ENCODE measurements at regions not wholly inside any gene's neighbourhood (a gene's known extent, or its start where the extent isn't known, plus 50 kb on each side); places are given as distances from the start of the nearest gene placed in this dataset.

DNA sequence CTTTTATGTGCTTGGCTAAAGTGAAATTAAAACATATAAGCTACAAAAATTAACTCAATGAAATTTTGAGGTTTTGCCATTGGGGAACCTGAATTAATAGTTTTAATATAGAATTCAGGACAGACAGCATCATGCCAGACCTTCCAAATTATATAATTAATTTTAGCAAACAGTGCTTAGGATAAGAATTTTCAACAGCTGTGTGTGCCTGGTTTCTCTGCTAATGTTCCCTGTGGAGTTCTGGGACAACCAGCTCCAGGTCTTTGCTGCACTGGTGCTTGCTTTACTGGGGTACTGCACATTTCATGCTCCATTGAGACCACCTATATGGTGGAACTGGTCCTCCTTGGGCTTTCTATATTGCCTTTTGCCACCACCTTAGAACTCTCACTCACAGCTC is 199.5 kb downstream of the NDFIP2 start:
- DNase-seq = no peak

DNA sequence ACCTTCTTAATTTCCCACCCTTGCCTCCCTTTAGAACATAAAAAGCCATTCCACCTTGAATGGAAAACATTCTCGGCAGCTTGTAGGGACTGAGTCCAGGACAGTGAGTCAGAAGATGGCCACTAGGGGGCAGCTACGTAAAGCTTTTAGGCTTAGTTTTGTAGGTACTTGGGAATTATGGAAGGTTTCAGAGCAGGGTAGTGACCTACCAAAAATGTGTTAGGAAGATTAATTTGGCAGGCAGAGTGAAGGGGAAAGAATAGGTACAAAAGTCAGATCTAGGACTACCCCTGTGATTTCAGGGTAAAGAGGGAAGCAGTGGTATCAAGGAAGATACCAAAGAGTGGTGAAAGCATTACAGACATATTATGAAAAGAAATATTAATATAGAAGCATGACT is 198.4 kb downstream of the NDFIP2 start:
- peak in 1 of 2 experiments; percentile 25 for DNase-seq

DNA sequence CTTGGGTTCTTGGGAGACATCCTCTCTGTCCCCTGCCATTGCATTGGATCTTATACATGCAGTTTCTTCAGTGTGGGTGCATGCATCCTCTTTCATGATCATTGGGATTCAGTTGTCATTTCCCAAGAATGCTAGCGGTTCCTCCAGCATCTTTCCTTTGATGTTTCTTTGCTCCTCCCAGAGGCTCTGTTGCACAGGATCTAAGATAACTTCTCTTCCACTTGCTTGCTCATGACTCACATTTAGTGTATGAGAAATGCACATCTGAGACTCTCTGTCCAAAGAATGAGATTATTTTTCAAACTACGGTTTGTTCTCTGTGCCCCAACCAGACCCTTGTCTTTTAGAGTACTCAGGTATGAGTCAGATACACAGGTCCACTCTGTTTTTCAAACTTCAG is 197.1 kb downstream of the NDFIP2 start:
- no peak for DNase-seq

DNA sequence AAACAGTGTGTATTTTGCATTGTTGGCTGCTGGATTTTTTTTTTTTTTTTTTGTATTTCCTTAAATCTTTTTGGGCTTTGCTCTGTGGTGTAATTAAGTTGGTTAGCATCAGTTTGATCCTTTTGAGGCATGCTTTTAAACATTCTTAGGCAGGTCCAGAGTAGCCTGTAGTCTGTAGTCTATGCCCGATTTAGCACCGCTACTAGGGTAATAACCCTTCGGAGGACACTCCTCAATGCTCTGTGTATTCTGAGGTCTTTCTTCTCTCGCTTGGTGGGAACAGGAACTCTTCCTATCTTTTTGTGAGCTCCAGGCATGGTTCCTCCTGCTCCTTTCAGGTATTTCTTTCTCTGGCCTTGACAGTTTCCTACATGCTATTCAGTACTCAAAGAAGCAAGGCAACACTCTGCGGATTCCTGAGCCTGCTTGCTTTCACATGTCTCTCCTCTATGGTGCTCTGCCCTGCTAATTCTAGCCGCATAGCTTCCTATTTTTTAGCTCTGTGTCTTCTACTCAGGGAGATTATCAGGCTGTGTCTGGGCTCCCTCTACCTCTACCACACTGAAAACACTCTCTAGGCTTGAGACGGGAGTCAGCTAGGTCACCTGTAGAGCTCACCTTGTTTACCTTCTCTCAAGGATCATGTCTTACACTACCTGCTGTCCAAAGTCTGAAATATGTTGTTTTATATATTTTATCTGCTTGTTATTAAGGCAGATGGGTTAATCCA is 195.1 kb downstream of the NDFIP2 start:
- DNase-seq = no peak

DNA sequence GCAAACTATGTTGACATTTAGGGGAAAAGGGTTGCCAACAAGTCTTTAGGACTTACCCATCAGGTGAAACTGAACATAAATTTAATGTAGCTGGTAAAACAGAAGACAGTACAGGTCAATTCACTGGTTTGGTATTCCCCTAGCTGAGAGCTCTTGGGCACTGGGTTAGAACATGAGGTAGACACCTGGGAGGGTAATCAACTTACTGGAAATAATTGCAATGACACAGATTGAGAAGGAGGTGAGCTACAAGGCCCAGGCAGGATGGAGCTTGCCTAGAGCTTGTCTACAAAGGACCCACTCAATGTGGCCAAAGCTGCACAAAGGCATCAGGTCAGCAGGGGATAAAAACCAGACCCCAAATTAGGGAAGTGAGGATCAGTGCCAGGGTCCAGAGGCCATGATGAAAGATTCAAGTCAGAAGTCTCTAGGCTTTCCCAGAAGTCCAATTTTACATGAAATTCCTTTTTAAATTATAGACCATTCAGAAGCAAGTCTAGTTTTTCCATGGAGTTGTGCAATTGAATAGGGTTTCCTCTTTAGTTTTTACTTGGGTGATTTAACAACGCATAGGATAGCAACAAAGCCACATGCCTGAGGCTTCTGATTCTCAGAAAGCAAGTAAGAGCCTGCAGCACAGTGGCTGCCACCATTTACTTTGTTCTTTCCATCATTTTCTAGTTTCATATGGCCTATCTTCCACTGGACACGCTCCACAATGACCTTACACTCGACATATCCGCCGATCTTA is 194.0 kb downstream of the NDFIP2 start:
- DNase-seq = no peak

DNA sequence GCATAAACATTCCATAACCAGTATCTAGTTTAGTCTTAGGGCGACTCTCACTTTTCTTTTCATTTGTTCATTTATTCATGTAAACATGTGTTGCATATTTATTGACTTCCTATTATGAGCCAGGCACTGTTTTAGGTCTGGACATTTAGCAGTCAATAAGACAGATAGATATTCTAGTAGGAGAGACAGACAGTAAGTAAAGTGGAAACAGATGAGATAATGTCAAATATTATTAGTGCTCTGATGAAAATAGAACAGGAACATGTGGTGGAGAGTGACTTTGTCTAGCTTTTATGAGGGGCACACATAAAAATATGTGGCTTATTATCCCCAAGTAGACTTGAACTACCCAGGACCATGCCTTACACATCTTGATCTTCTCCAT is 193.0 kb downstream of the NDFIP2 start:
- DNase-seq = no peak

DNA sequence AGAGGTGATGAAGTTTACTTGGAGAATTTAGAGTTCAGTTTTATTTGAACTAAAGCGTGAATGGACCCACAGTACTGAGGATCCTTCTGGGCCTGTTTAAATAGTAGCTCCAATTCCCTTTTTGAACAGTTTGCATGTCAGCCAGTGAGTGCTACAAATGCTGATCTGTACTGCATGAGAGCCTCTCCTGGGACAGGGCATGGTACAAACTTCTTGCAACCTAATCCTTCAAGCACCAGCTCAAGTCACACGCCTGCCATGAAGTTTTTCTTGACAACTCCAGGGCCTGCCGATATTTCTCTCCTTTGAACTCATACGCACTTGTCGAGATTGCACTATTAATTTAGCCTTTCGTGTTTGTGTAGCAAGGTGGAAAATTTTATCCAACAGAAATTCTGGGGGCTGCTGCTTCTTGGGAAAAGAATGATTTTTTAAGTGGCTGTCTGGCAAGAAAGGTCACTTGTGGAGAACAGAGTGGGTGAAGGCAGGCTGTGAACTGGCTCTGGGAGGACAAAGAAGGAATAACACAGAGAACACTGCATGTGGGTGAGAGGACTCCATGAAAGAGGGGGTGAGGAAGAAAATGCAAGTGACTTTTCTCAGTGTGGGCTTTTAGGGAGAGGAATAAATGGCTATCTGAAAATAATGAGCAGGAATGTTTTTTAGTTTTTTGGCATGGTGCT is 192.5 kb downstream of the NDFIP2 start:
- DNase-seq = no peak

DNA sequence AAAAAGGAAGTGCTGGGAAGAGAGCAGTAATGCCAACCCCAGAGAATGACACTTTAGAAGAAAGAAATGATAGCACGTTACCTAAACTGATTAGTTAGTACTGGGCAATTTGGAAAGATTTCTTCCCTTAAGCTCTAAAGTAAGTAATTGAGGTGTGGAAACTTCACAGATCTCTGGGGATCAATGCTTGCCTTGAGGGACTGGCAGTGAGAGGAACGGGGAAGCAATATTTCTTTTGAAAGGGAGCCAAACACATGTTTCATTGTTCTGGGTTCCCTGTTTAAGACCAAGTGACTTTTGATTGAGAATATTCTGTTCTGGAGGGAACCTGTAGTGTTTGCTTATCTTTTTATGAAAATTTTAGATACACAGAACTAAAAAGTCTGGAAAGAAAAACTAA is 190.5 kb downstream of the NDFIP2 start:
- no peak for DNase-seq

DNA sequence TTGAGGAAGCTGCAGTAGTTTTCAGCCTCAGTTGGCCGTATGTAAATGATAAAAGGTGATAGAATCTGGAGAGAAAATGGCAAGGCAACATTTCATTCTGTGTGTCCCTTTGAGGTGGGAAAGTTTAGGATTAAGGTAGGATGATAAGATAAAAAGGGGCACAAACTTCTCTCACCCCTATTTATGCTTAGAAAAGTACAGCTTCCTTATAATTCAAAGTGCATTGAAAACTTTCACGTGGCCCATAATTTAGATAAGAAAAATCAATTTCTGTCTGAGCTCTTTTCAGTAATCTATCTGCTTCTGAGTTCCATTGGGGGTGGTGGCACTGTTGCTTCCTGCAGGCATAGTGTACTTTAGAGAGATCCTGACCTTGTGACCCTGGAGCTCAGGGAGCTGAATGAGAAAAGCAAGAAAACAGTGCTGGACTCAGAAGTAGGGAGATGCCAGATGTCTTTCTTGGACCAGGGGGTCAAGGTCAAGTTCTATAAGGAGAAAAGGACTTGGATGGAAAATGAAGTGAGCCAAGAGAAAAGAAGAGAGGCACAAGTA is 187.3 kb downstream of the NDFIP2 start:
- DNase-seq = no peak

DNA sequence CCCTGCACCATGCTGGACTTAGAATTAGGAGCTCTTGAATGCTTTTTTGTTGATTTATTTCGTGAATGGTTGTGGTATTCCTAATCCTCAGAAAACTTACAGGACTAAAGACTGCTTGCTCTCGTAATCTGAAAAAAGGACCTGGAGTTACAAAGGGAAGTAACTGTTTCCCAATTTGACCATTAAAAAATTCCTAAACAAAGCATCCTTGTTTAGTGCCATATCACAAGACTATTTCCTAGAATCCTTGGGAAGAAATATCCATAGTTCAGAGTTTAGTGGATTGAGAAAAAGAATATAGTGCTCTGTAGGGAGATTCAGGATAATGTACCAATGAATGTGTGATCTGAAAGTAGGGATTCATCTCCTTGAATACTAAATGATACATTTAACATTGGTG is 186.8 kb downstream of the NDFIP2 start:
- no peak for DNase-seq

DNA sequence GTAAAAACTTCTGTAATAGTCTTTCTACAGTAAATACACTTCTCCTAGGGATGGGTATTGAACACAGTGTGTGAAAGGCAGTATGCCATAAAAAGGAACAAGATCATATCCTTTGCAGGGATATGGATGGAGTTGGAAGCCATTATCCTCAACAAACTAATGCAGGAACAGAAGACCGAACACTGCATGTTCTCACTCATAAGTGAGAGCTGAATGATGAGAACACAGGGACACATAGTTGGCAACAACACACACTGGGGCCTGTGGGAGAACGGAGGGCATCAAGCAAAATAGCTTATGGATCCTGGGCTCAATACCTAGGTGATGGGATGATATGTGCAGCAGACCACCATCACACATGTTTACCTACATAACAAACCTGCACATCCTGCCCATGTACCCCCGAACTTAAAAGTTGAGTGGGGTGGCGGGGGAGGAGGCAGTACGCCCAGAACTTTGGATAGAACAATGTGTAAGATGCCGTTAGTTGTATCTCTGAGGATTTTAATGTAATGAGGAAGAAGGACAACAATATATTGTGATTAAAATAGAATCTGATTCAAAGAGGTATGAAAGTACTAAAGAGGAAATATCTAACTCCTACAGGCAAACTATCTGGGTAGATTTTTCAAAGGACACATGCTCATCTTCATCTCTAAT is 183.2 kb downstream of the NDFIP2 start:
- DNase-seq = no peak

DNA sequence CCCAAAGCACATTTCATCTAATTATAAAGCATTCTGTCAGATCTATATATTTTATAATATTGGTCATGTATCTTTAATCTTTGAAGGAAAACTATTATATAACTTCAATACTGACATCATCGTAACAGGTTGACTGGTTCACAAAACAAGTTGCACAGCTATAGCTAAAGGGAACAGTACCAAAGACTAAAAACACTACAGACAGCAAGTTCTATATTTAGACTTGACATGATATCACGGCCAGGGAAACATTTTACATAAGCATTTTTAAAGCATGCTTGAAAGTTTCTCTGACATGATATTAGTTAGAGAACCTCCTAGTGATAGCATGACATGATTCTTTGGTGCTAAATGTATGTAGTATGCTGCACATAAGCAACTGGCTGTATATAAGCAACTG is 182.5 kb downstream of the NDFIP2 start:
- no peak for DNase-seq

DNA sequence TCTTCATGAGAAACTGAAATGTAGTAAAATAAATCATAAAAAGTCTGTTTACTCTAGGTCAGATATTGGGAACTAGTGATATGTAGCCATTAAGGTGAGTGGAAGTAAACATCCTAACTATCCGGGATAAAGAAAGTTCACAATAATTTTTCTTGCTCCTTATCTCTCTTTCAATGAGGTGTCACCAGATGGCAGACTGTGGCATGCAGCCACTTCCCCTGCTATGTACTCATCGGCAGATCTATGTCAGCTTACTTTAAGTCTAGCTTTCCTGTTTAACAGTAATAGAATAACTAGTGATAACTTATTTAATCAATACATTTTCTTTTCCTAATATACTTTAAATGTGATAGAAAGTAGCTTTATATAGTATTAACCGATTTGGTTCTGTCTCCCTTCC is 181.9 kb downstream of the NDFIP2 start:
- DNase-seq = no peak

DNA sequence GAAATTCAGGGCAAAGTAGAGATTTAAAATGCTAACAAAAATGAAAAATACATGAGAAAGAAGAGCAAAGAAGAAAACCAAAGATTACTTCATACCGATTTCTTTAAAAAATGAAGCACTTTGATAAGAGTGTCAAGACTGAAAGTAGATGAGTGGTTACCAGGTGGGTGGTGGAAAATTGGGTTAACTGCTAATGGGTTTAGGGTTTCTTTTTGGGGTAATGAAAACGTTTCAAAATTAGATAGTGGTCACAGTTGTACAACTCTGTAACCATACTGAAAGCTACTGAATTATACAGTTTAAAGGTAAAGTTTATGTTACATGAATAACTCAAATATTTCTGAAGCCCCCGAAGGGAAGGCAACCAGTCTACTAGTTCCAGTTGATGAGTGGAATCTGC is 179.4 kb downstream of the NDFIP2 start:
- no peak for DNase-seq

DNA sequence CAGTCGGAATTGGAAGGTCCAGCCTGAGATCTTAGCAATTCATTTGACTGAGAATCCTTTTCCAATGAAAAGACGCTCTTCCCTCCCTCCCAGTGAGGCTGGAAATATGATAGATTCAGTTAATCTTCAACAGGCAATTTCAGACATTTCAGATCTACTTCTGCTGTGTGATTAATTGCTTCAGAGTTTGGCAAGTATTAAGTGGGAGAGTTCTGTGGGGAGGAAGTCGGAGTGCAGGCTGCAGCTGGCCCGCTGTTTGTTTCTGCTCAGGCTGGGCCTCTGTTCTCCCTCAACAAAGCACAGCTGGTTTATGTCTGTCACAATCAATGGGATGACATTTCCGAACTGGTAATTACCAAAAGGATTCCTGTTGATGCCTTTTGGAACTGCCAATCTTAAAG is 178.2 kb downstream of the NDFIP2 start:
- DNase-seq = no peak

DNA sequence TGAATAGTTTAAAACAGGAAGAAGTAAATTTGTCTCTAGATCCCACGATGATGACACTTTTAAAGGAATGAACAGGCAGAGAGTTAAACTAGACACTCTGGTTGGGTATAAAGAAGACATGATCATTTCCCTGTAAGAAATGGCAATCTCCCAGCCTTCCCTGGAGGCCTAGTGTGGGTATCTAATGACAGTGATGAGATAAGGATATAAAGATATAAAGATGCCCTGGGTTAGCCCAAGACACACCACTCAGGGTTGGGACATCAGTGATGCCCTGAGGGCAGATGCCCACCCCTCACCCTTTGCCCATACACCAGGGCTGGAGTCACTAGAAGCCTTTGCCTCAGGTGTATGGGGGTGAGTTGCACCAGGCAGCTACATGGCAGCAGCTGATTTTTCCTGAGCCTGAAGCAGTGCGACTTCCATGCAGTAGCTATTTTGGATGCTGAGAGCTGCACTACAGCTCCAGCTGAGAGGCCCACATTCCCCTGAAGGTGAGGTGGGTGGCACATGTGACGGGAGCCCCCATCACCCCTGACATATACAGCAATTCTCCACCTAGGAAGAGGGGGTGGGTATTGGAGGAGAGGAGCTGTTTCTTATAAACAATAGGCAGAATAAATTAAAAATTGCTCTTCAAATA is 177.5 kb downstream of the NDFIP2 start:
- no peak for DNase-seq

DNA sequence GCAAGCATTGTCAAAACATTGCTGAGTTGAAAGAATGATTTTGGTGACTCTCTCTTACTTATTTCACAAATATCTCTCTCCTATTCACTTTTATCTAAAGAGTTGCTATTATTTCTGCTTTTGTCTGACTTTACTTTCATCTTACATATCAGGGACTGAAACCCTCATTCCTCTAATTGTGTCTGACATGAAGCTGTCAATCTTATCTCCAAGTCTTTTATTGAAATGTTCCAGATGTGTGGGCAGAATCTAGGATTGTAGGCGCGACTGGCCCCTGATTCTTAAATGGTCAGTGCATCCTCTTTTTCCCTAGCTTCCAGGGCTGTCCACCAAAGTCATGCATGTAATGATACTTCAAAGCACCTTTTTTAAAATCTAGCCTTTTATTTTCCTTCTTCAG is 174.6 kb downstream of the NDFIP2 start:
- no peak for DNase-seq

DNA sequence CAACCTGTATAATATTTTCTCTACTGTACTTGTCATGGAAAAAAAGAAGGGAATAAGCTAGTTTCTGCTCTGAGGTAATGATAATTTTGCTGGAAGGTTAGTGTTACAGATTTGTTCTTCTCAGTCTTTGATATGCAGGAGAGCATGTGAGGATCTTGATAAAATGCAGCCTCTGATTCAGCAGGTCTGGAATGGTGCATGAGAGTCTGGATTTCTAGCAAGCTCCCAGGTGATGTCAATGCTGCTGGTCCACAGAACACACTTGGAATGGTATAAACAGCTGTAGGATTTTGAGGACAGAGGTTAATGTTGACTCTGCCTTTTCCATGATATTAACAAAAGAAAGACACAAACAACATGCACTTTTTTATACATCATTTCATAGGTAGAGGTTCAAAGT is 173.6 kb downstream of the NDFIP2 start:
- no peak for DNase-seq

DNA sequence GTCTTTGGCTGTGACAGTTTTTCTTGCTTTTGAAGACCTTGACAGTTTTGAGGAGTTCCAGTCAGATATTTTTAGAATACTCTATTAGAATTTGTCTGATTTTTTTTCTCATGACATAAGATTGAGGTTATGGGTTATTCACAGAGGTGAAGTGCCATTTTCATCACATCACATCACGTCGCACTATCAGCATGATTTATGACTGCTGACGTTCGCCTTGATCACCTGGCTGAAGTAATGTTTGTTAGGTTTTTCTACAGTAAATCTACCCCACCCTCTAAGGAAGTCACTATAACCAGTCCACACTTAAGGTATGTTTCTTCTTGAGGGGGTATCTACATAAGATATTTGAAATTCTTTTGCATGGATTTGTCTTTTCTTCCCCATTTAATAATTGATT is 169.7 kb downstream of the NDFIP2 start:
- no peak for DNase-seq

DNA sequence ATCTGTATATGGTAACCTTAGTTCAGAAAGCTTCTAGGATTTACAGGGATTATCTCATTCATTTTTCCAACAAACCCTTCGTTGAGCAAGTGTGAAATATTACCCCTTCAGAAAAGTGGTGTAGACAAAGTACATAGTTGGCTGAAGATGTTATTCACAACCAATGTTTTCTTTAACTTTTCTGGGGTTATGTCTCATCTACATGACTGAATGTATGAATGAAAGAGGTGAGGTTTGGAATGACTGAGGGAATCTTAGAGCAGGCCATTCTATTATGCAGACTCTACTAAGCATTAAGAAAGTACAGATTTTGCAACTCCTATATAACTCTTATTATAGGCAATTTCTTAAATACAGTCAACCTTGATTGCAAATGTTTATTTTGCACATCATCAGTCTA is 167.2 kb downstream of the NDFIP2 start:
- DNase-seq = no peak

DNA sequence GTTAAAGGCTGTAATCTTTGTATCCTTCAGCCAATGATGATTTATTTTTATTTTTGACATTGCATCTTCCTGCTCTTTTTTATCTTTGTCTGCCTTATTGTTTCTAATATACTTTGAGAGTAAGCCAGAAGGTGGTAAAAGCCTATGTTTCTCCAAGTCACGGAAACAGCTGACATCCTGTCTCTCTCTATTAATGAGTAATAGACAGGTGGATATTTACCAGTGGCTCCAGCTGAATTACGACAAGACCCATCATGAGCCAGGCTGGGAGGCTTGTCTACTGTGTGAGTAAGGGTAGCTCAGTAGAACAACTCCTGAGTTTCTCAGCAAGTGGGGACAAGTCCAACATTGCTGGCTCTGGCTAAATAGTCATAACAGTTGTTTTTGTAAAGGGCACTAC is 166.6 kb downstream of the NDFIP2 start:
- DNase-seq = no peak

DNA sequence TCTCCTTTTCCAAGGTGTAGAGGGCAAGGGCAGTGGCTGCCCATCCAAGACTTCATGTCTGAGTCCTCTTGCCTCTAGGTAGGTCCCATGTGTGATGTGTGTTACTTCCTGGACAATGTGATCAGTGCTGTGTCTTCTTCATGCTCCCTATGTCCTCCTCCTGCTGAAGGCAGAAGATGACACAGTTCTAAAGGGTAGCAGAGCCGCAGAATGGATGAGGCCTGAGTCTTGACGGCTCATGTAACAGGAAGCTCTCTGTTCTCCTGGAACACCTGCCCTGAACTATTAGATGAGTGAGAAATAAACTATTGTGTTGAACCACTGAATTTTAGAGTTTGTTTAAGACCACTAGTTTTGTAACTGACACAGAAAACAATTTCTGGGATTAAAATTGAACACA is 165.9 kb downstream of the NDFIP2 start:
- no peak for DNase-seq

DNA sequence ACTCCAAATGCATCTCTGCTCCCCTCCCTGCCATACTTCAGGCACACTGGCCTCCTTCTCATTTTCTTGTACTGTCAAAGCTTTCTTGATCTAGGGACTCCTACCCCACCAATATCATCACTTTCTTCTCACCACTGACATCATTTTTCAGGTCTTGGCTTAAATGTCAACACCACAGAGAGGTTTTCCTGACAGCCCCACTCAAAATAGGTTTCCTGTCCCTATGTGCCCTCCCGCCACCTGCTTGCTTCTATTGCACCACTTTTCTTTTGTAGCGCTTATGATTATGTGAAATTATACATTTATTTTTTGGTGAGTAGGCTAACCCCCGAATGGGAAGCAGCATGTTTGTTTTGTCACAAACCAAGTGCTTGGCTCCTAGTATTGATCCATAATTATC is 164.6 kb downstream of the NDFIP2 start:
- no peak for DNase-seq
